ENCODE measurements at regions not wholly inside any gene's neighbourhood (a gene's known extent, or its start where the extent isn't known, plus 50 kb on each side); places are given as distances from the start of the nearest gene placed in this dataset.

DNA sequence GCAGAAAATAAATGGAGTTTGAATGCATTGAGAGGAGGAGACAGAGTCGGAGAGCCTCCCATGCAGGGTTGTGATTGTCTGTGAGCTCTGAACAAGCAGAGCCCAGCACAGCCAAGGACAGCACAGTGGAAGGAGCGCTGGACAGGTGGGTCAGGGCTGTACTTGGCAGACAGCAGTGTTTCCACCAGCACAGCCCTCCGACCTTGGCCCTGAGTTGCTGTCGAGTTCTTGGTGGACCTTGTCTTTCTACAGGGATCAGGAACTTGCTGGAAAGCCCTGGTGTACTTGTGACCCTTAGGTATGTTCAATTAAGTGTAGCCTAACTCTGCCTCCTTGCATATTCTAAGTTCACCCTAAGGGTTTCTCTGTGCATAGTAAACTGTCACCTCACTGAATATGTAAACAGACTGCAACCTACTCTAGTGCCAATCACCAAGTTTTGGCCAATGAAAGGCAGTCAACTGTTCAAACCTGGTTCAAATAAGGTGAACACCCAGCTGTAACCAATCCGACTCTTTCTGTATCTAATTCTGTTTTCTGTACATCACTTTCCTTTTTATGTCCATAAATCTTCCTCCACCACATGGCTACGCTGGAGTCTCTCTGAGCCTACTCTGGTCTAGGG, 86.6 kb upstream of the SLC25A33 start:
- TF ChIP-seq, protein P1, sequence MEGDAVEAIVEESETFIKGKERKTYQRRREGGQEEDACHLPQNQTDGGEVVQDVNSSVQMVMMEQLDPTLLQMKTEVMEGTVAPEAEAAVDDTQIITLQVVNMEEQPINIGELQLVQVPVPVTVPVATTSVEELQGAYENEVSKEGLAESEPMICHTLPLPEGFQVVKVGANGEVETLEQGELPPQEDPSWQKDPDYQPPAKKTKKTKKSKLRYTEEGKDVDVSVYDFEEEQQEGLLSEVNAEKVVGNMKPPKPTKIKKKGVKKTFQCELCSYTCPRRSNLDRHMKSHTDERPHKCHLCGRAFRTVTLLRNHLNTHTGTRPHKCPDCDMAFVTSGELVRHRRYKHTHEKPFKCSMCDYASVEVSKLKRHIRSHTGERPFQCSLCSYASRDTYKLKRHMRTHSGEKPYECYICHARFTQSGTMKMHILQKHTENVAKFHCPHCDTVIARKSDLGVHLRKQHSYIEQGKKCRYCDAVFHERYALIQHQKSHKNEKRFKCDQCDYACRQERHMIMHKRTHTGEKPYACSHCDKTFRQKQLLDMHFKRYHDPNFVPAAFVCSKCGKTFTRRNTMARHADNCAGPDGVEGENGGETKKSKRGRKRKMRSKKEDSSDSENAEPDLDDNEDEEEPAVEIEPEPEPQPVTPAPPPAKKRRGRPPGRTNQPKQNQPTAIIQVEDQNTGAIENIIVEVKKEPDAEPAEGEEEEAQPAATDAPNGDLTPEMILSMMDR (IDR thresholded peaks at IDR 0.05; ENCODE audit: low read depth, low read length, missing control alignments) = no peak
- no peak for DNase-seq (ENCODE audit: low read depth)
- in situ Hi-C loops (cut with HindIII; ENCODE audit: low sequenced_read_pairs) = no loop called here
- no peak overlapping the region for H3K4me3 ChIP-seq (ENCODE audit: low read depth, low read length)

DNA sequence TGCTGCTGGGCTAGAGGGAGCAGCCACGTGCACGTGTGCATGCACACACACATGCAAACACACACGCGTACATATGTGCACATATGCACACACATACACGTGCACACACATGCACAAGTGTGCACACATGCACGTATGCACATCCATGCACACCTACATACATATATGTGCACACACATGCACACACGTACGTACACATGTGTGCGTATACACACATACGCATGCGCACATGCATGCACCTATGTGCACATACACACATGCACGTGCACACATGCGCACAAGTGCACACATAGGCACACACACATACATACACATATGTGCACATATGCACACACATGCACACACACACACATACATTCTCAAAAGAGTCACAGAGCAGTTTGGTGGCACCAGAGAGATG, 85.9 kb upstream of the SLC25A33 start:
- no peak overlapping the region for H3K4me3 ChIP-seq (ENCODE audit: low read depth, low read length)
- in situ Hi-C loops (cut with HindIII; ENCODE audit: low sequenced_read_pairs) = no loop called here
- TF ChIP-seq, protein P1 (IDR thresholded peaks at IDR 0.05; ENCODE audit: low read depth, low read length, missing control alignments) = no peak
- DNase-seq (ENCODE audit: low read depth) = no peak

DNA sequence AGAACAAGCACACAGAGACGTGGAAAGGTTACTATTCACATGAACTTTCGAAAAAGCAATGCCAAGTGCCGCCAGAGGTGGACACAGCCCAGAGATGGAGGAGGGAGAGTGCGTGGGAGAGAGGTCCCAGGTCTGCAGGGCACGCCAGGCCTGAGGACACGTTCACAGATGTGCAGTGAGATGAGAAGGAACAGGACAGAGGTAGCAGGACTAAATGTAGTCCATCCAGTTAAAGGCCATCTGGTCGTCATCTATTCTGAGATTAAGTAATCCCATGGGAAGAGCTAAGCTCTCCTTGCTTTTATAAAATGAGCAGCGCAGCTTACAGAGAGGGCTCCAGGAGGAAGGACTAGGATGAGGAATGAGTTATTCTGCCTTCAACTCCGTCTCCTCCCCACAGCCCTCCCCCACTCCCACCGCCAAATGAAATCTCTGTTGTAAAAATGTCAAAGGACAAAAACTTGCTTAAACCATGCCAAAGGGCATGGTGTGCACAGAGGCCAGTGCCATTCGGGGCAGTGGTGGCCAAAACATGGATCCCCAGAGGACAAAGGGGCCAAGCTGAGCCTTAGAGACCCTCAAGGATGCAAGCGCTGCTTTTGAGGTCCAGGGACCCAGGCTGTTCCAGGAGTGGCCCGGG, 85.4 kb upstream of the SLC25A33 start:
- TF ChIP-seq, protein P1 (IDR thresholded peaks at IDR 0.05; ENCODE audit: low read depth, low read length, missing control alignments) = no peak
- in situ Hi-C loops (cut with HindIII; ENCODE audit: low sequenced_read_pairs) = no loop called here
- no peak for DNase-seq (ENCODE audit: low read depth)
- no peak overlapping the region for H3K4me3 ChIP-seq (ENCODE audit: low read depth, low read length)

DNA sequence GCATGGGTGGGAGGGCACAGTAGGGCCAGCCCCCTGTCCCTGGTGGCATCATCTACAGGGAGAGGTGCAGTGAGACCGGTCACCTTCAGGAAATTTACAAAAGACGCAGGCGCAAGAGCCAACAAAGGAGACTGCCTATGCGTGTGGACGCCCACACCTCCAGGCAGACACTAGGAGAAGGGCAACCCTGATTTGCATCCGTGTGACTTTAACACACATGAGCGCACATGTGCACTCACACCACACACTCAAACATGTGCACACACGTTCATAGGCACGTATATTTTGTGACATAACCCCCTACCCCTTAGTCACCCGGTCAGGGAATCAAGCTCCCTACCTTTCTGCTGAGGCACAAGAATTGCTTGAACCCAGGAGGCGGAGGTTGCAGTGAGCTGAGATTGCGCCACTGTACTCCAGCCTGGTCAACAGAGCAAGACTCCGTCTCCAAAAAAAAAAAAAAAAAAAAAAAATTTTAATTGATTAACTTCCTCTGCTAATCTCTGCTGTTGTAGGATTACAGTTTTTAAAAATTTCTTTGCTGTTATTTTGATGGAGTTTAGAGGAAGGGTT, 84.7 kb upstream of the SLC25A33 start:
- no peak for DNase-seq (ENCODE audit: low read depth)
- no peak overlapping the region for H3K4me3 ChIP-seq (ENCODE audit: low read depth, low read length)
- TF ChIP-seq, protein P1 (IDR thresholded peaks at IDR 0.05; ENCODE audit: low read depth, low read length, missing control alignments) = no peak
- in situ Hi-C loops (cut with HindIII; ENCODE audit: low sequenced_read_pairs) = no loop called here

DNA sequence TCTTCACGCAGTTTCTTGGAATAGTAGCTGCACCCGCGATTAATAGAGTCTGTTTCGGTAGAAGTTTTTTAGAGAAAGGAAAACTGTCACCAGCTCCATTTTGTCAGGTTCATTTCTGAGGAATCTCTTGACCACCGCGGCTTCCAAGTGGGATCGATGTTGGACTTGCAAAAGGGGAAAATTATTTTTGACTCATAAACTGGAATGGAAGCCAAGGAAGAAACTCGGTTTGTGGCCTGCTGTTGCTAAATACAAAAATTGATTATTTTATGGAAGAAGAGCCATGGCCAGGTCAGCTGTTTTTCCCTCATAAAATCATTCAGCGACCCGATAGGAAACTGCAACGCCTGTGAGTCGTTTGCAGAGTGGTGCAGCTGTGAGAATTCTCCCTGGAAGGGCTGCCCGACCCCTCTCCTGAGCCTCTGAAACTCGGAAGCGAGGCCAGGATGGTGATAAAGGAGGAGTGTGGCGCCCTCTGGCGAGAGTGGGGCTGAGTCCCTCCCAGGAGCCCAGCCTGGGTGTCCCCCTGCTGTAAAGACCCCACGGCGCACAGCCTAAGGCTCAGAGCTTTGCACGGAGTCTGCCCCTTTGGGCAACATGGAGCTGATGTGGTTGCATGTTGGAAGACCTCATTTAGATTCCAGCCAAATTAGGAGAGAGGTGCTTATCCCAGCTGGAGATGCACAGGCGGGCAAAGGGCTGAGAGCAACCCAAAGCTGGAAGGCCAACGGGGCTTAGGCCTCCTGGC, 83.6 kb upstream of the SLC25A33 start:
- peak; percentile 35 for DNase-seq (ENCODE audit: low read depth)
- H3K4me3 ChIP-seq (ENCODE audit: low read depth, low read length) = no peak overlapping the region
- in situ Hi-C loops (cut with HindIII; ENCODE audit: low sequenced_read_pairs) = no loop called here
- TF ChIP-seq, protein P1 (IDR thresholded peaks at IDR 0.05; ENCODE audit: low read depth, low read length, missing control alignments) = peak; percentile 80

DNA sequence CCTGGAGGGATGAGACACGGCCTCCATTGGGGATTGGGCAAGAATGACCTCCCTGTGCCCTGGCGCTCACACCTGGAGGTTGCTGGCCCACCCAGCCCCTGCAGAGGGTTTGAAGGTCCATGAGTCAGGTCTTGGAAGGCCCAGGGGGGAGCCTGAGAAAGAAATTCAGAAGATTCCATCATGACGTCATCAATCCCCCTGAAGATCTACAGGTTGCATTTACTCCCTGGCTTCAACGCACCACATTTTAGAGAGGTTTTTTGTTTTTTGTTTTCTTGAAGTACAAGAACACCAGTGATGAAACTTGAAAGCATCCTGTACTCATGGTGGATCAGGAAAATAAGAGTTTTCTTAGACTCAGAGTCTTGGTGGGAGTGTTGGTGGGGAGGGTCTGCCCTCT, 82.4 kb upstream of the SLC25A33 start:
- DNase-seq (ENCODE audit: low read depth) = no peak
- H3K4me3 ChIP-seq (ENCODE audit: low read depth, low read length) = no peak overlapping the region
- TF ChIP-seq, protein P1 (IDR thresholded peaks at IDR 0.05; ENCODE audit: low read depth, low read length, missing control alignments) = no peak
- in situ Hi-C loops (cut with HindIII; ENCODE audit: low sequenced_read_pairs) = no loop called here
